Glomerular visceral epithelial cell (primary cell): ENCODE measurements at regions not wholly inside any gene's neighbourhood (a gene's known extent, or its start where the extent isn't known, plus 50 kb on each side); places are given as distances from the start of the nearest gene placed in this dataset.
"Not testable (repeated sequence)": the region's sequence is repeated elsewhere in the genome, so short reads cannot be mapped to it uniquely, and the experiment has no call there.

Experiments
- DNase-seq: peaks from one replicate; pipeline ENCODE4 v3.0.0-alpha.2; 2016; ENCODE audit errors: extremely low spot score

GRCh38 chr2:4981802-4982409 lies 710.3 kb upstream of the SOX11 start:
- no peak for DNase-seq

- not testable (repeated sequence) for DNase-seq
Observed at GRCh38 chr2:4988444-4988843, 703.7 kb upstream of the SOX11 start.

GRCh38 chr2:4992226-4992625 lies 700.0 kb upstream of the SOX11 start:
- DNase-seq, result no peak

- DNase-seq, result no peak
Observed at GRCh38 chr2:4995466-4995865, 696.7 kb upstream of the SOX11 start.

- no peak for DNase-seq
Observed at GRCh38 chr2:5007596-5007995, 684.6 kb upstream of the SOX11 start.

- DNase-seq, result no peak
Observed at GRCh38 chr2:5019324-5019723, 672.9 kb upstream of the SOX11 start.

GRCh38 chr2:5020116-5020875 lies 671.9 kb upstream of the SOX11 start:
- no peak for DNase-seq

- DNase-seq, result no peak
Observed at GRCh38 chr2:5021136-5021535, 671.0 kb upstream of the SOX11 start.

GRCh38 chr2:5022061-5022460 lies 670.1 kb upstream of the SOX11 start:
- DNase-seq, result no peak

- DNase-seq, result not testable (repeated sequence)
Observed at GRCh38 chr2:5022708-5023635, 669.2 kb upstream of the SOX11 start.

- no peak for DNase-seq
Observed at GRCh38 chr2:5026571-5027234, 665.5 kb upstream of the SOX11 start.

GRCh38 chr2:5035057-5035488 lies 657.1 kb upstream of the SOX11 start:
- DNase-seq, result no peak

GRCh38 chr2:5036256-5036655 lies 655.9 kb upstream of the SOX11 start:
- no peak for DNase-seq

GRCh38 chr2:5039241-5039975 lies 652.8 kb upstream of the SOX11 start:
- DNase-seq, result no peak

GRCh38 chr2:5040571-5040970 lies 651.6 kb upstream of the SOX11 start:
- DNase-seq, result no peak

GRCh38 chr2:5041501-5041900 lies 650.7 kb upstream of the SOX11 start:
- DNase-seq, result no peak

- no peak for DNase-seq
Observed at GRCh38 chr2:5042666-5043440, 649.3 kb upstream of the SOX11 start.

- no peak for DNase-seq
Observed at GRCh38 chr2:5051300-5051699, 640.9 kb upstream of the SOX11 start.

GRCh38 chr2:5052905-5053304 lies 639.3 kb upstream of the SOX11 start:
- DNase-seq, result no peak

- DNase-seq, result no peak
Observed at GRCh38 chr2:5057891-5058351, 634.3 kb upstream of the SOX11 start.
